Upper lobe of left lung (tissue), 4 donors: ENCODE measurements at regions not wholly inside any gene's neighbourhood (a gene's known extent, or its start where the extent isn't known, plus 50 kb on each side); places are given as distances from the start of the nearest gene placed in this dataset.

ENCODE experiments used
- EP300 ChIP-seq, 4 donors: sonication (generic); formaldehyde crosslinking; IDR thresholded peaks; one replicate each; pipeline ENCODE4 v1.5.1; 2017; ENCODE audit warnings: antibody characterized with exemption in 4 of 4, control low read depth in 2 of 4
- POLR2A ChIP-seq, 4 donors: fragments of 450-650 bp; IDR thresholded peaks; one replicate each; pipeline ENCODE4 v1.5.1; 2016 to 2017; ENCODE audit warnings: antibody characterized with exemption in 4 of 4, mild to moderate bottlenecking in 2 of 4
- POLR2AphosphoS5 ChIP-seq, 2 donors: sonication (generic); formaldehyde crosslinking; IDR thresholded peaks; one replicate each; pipeline ENCODE4 v1.5.1; 2017; ENCODE audit warnings: antibody characterized with exemption in 2 of 2
- TF ChIP-seq, protein P1 (sequence below), 6 experiments: fragments of 450-650 bp in 4 of 6; fragments of 200-600 bp in 2 of 6; sonication (generic) in 2 of 6; IDR thresholded peaks; one replicate each; pipeline ENCODE4 v1.5.1; 2016 to 2019; ENCODE audit warnings: antibody characterized with exemption in 6 of 6

DNA sequence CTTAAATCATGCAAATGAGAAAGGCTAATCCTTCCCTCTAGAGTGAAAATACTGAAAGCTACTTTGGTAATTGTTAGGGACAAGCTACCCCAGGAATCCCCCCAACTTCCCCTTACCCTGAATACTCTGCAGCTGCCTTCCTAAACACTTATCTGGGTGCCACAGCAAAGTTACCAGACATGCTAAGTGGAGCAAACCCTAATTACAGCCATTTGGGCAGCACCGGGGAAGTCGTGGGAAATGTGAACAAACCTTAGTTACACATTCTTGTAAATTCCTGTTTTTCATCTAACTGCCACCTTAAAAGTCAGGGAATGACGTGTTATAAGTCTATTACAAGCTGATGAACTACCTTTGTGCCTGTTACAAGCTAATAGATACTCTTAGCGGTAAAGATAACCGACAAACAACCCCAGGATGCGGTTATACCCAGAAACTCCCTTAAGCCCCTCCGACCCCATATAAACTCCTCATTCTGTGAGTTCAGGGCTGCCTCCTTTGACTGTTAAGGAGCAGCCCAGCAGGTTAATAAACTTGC is 66.0 kb upstream of the PLAC8 start:
- TF ChIP-seq, protein P1, sequence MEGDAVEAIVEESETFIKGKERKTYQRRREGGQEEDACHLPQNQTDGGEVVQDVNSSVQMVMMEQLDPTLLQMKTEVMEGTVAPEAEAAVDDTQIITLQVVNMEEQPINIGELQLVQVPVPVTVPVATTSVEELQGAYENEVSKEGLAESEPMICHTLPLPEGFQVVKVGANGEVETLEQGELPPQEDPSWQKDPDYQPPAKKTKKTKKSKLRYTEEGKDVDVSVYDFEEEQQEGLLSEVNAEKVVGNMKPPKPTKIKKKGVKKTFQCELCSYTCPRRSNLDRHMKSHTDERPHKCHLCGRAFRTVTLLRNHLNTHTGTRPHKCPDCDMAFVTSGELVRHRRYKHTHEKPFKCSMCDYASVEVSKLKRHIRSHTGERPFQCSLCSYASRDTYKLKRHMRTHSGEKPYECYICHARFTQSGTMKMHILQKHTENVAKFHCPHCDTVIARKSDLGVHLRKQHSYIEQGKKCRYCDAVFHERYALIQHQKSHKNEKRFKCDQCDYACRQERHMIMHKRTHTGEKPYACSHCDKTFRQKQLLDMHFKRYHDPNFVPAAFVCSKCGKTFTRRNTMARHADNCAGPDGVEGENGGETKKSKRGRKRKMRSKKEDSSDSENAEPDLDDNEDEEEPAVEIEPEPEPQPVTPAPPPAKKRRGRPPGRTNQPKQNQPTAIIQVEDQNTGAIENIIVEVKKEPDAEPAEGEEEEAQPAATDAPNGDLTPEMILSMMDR (IDR thresholded peaks at IDR 0.05), result no peak
- TF ChIP-seq POLR2AphosphoS5 (IDR thresholded peaks at IDR 0.05) (no peak), EP300 (IDR thresholded peaks at IDR 0.05) (no peak), POLR2A (IDR thresholded peaks at IDR 0.05) (no peak)
